ENCODE measurements at regions not wholly inside any gene's neighbourhood (a gene's known extent, or its start where the extent isn't known, plus 50 kb on each side); places are given as distances from the start of the nearest gene placed in this dataset.

DNA sequence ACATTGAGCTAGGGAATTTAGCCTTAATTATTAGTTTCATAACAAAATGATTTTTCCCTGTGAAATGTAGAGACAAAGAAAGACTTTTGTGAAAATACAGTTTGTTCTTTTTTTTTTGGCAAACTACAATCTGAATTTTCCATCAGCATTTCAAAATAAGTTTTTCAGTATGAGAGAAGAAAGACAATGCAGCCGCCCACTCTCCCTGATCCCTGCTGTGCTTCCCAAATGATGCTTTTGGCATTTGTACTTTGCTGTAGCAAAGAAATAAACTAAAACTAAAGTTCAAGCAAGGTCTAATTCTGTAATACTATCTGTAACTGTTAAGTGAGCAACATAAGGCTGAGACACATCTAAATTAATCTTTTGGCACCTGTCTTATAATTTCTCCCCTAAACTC lies 782.2 kb downstream of the VGLL3 start:
- TF ChIP-seq, protein P1, sequence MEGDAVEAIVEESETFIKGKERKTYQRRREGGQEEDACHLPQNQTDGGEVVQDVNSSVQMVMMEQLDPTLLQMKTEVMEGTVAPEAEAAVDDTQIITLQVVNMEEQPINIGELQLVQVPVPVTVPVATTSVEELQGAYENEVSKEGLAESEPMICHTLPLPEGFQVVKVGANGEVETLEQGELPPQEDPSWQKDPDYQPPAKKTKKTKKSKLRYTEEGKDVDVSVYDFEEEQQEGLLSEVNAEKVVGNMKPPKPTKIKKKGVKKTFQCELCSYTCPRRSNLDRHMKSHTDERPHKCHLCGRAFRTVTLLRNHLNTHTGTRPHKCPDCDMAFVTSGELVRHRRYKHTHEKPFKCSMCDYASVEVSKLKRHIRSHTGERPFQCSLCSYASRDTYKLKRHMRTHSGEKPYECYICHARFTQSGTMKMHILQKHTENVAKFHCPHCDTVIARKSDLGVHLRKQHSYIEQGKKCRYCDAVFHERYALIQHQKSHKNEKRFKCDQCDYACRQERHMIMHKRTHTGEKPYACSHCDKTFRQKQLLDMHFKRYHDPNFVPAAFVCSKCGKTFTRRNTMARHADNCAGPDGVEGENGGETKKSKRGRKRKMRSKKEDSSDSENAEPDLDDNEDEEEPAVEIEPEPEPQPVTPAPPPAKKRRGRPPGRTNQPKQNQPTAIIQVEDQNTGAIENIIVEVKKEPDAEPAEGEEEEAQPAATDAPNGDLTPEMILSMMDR (conservative IDR thresholded peaks at IDR 0.05), result no peak
- no peak for TF ChIP-seq ZFX (IDR thresholded peaks at IDR 0.05)
- no peak overlapping the region for H3K27ac ChIP-seq

DNA sequence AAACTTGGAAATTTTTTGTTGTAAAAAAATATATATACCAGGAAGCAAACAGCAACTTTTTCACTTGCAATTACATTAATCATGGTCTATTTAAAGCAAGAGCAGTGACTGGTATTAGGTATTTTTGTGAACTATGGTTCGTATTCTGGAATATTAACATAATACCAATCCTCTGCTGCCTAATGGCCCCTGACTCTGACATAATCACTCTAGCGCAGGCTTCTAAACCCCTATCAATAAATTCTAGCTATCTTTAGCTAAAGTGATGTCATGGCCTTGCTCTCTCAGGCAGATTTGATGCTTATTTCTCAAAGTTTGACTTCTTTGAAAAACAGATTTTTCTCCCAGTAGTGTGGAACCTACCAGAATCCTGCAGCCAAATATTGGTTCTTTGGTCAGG lies 808.3 kb downstream of the VGLL3 start:
- TF ChIP-seq, protein P1 (conservative IDR thresholded peaks at IDR 0.05), result no peak
- TF ChIP-seq ZFX (IDR thresholded peaks at IDR 0.05), result no peak

DNA sequence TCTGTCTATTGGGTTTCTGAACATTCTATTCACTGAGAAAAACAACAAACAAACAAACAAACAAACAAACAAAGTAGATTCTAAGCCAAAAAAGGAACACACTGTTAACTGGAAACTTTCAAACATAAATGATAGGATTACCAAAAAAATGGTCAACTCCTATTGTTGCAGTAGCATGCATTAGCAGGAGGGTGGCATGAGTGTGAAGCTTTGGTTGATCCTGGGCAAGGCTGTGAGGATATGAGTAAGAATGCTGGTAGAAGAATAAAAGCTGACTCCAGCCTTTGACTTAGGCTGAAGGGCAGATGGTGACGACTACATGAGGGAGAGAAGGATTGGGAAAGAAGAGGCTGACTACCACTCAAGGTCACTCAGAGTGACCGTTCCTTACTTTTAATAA lies 810.3 kb downstream of the VGLL3 start:
- H3K27ac ChIP-seq, result no peak overlapping the region
- no peak for TF ChIP-seq ZFX (IDR thresholded peaks at IDR 0.05)
- TF ChIP-seq, protein P1 (conservative IDR thresholded peaks at IDR 0.05), result peak; percentile 26

More for the DNA sequence above, 808.3 kb downstream of the VGLL3 start:
- H3K27ac ChIP-seq, result no peak overlapping the region

DNA sequence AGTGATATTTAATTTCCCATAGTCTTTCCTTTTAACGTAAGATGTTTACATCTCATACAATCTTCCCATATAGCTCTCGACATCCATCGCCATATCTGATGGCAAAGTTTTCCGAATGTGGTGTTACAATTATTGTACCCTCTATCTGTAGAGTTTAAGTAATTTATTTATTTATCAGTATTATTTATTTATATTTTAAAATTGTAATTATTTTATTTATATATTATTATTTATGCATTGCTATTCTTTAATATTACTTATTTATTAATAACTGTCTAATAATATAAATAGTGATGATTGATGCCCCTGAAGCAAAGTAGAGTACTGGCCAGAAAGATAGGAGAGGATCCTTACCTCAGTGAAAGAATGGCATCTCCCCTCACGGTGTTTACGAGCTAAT lies 812.9 kb downstream of the VGLL3 start:
- no peak overlapping the region for H3K27ac ChIP-seq
- TF ChIP-seq ZFX (IDR thresholded peaks at IDR 0.05), result no peak

DNA sequence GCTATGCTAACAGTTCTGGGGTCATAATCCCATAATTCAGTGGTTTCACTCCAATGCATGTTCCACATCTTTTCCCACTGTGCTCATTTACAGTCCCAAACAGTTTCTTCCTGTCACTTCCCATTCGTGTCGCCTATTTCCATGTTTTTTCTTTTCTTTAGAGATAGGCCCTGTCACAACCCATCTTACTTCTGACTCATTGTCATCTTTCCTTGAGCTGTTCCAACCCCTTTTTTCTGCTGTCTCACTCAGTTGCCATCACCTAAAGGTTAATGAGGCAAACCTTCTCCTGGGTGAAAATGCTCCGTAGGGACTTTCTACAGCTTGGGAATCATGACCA lies 814.5 kb downstream of the VGLL3 start:
- no peak overlapping the region for H3K27ac ChIP-seq

DNA sequence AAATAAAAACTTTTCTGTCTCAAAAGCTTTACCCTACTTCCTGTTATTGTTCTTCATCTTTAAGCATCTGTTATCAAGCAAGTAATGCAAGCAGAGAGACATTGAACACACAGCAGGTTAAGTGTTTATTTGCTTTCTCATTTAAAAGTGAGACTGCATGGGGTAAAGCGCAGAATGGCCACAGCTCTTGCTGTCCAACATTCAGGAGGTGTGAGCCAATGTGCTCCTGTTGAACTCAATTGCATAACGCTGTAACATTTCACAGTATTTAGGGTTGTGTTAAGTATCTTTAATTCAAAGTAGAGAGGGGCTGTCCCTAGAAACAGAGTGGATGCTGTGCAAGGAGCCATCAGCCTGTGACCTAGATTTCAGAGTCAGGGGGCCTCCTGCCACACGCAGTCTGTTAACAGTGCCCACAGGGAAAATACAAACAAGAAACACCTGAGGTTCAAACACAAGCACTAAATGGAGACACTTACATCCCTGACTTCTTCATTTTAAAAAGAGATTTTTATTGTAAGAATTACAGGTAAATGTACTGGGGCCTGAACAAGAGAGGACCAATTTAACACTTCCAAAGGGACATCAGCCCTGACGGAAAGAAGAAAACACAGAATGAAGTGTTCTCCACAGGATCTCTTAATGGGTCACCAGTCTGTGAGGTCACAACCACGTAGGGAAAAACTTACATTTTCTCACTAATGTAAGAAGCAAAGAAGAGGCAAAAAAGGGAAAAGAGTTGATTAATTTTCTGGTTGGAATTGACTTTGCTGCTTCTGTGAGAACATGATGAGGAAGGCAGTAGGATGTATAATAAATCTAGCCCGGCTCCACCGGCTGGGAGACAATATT lies 815.1 kb downstream of the VGLL3 start:
- no peak overlapping the region for H3K27ac ChIP-seq
- no peak for TF ChIP-seq ZFX (IDR thresholded peaks at IDR 0.05)
- TF ChIP-seq, protein P1 (conservative IDR thresholded peaks at IDR 0.05), result no peak

More for the DNA sequence above, 814.5 kb downstream of the VGLL3 start:
- TF ChIP-seq, protein P1 (conservative IDR thresholded peaks at IDR 0.05), result no peak
- no peak for TF ChIP-seq ZFX (IDR thresholded peaks at IDR 0.05)

DNA sequence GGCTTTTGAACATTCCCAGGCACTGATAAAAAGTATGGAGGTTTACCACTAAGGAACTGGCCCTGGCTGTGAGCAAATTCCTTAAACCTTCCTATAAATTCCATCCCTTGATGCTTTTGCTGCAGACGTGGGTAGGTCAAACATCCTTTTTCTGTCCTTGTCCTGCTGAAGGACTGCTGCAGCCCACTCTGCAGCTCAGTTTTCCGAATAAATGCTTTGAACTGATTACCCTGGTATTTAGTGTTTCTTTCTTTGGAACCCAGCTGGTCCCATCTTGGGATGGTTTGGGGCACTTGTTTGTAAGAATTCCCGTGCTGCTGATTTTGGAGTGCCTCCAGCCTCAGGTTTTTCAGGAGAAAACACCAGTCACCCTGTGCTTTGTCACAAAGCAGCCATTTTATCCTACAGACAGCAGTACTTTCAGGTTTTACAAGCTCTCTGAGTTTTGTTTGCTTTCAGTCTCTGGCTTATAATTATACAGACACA lies 815.9 kb downstream of the VGLL3 start:
- no peak overlapping the region for H3K27ac ChIP-seq
- TF ChIP-seq, protein P1 (conservative IDR thresholded peaks at IDR 0.05), result no peak
- TF ChIP-seq ZFX (IDR thresholded peaks at IDR 0.05), result no peak

DNA sequence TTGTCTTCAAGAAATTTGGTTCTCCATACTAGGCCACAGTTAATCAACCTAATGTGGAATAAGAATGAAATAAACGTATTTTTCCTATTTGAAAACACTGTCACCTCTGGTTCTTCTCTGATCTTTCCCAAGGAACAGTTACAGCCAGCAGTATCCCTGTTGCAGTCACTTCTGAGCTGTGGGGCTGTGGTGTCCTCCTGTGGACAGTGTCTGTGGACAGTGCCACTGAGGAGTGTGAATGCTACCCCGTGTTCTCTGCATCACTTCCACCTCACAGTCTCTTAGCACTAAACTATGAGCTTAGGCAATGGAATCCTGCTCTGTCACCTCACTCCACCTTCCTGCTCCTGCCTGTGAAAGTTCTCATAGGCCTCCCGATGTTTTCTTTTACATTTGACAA lies 817.5 kb downstream of the VGLL3 start:
- TF ChIP-seq, protein P1 (conservative IDR thresholded peaks at IDR 0.05), result no peak
- no peak for TF ChIP-seq ZFX (IDR thresholded peaks at IDR 0.05)
- no peak overlapping the region for H3K27ac ChIP-seq
